Panc1 (cell line): ENCODE measurements at regions not wholly inside any gene's neighbourhood (a gene's known extent, or its start where the extent isn't known, plus 50 kb on each side); places are given as distances from the start of the nearest gene placed in this dataset.
"Not testable (repeated sequence)": the region's sequence is repeated elsewhere in the genome, so short reads cannot be mapped to it uniquely, and the experiment has no call there.

Experiments used
- POLR2AphosphoS5 ChIP-seq: IDR thresholded peaks from 2 replicates; pipeline ENCODE4 v1.6.1; 2012; ENCODE audit warnings: mild to moderate bottlenecking, low read depth, low read length, moderate library complexity
- SIN3A ChIP-seq: IDR thresholded peaks from 2 replicates; pipeline ENCODE4 v1.6.1; 2012; ENCODE audit warnings: low read depth, mild to moderate bottlenecking, low read length, moderate library complexity, borderline replicate concordance; ENCODE audit not compliant: insufficient read depth
- TF ChIP-seq, protein P1 (sequence below): fragments of 450-650 bp; IDR thresholded peaks from 2 replicates; pipeline ENCODE4 v1.5.1; 2017; ENCODE audit warnings: mild to moderate bottlenecking

DNA sequence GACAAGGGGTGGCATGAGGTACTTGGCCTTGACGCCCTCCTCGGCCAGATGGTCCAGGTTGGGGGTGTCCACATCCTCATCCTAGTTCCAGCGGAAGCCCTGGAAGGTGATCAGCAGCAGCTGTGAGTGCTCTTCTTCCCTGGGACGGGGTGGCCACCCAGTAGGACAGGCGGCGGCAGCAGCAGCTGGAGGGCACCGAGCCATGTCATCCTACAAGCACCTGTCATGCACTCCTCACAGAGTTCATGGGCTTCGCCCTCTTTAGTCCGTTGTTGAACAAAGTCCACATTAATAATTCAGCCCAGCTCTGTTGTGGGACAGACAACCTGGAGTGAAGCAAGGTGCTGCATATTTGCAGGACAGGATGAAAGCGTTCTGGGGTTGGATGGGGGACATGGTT, 153.4 kb upstream of the CCZ1B start:
- not testable (repeated sequence) for TF ChIP-seq SIN3A, POLR2AphosphoS5
- TF ChIP-seq, protein P1, sequence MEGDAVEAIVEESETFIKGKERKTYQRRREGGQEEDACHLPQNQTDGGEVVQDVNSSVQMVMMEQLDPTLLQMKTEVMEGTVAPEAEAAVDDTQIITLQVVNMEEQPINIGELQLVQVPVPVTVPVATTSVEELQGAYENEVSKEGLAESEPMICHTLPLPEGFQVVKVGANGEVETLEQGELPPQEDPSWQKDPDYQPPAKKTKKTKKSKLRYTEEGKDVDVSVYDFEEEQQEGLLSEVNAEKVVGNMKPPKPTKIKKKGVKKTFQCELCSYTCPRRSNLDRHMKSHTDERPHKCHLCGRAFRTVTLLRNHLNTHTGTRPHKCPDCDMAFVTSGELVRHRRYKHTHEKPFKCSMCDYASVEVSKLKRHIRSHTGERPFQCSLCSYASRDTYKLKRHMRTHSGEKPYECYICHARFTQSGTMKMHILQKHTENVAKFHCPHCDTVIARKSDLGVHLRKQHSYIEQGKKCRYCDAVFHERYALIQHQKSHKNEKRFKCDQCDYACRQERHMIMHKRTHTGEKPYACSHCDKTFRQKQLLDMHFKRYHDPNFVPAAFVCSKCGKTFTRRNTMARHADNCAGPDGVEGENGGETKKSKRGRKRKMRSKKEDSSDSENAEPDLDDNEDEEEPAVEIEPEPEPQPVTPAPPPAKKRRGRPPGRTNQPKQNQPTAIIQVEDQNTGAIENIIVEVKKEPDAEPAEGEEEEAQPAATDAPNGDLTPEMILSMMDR, result not testable (repeated sequence)
